ENCODE measurements at regions not wholly inside any gene's neighbourhood (a gene's known extent, or its start where the extent isn't known, plus 50 kb on each side); places are given as distances from the start of the nearest gene placed in this dataset.

DNA sequence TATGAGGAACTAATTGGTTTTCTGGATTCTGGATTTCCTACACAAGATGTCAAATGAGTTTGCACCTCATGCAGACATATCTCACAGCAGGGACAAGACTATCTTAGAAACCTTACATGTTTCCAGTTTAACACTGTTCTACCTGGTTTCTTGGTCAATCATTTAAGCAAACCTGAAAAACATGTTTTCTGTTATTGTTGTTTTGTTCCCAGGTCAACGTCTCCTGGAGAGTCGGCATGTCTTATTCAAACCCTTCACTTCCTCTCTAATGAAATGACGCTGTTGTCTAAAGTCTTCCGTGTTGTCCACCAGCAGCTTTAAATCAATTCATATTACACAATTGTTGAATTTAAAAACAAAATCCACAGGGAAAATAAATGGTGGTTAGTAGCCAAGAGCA is 150.9 kb downstream of the CNTN3 start:
- Histone ChIP-seq H3K9me3 (no peaks in the 10 kb centered on the region), H3K27ac (no peak overlapping the region), H3K27me3 (ENCODE audit: insufficient read depth in 3 of 3, low read length in 2 of 3) (no peaks in the 10 kb centered on the region), H3K4me1 (no peaks in the 10 kb centered on the region), H3K4me3 (no peak overlapping the region), H3K36me3 (ENCODE audit: insufficient read depth in 1 of 2, low read depth in 1 of 2) (no peaks in the 10 kb centered on the region)
- ATAC-seq (no peak), DNase-seq (no peak)
- TF ChIP-seq, protein P1, sequence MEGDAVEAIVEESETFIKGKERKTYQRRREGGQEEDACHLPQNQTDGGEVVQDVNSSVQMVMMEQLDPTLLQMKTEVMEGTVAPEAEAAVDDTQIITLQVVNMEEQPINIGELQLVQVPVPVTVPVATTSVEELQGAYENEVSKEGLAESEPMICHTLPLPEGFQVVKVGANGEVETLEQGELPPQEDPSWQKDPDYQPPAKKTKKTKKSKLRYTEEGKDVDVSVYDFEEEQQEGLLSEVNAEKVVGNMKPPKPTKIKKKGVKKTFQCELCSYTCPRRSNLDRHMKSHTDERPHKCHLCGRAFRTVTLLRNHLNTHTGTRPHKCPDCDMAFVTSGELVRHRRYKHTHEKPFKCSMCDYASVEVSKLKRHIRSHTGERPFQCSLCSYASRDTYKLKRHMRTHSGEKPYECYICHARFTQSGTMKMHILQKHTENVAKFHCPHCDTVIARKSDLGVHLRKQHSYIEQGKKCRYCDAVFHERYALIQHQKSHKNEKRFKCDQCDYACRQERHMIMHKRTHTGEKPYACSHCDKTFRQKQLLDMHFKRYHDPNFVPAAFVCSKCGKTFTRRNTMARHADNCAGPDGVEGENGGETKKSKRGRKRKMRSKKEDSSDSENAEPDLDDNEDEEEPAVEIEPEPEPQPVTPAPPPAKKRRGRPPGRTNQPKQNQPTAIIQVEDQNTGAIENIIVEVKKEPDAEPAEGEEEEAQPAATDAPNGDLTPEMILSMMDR (IDR thresholded peaks at IDR 0.05), result no peak
- WGBS, 3 donors, result 80 to 87% (median 84%) methylated on average over 4 of the region's 4 CpGs
- intact Hi-C loops (cut with DNase I), result no loop called here

DNA sequence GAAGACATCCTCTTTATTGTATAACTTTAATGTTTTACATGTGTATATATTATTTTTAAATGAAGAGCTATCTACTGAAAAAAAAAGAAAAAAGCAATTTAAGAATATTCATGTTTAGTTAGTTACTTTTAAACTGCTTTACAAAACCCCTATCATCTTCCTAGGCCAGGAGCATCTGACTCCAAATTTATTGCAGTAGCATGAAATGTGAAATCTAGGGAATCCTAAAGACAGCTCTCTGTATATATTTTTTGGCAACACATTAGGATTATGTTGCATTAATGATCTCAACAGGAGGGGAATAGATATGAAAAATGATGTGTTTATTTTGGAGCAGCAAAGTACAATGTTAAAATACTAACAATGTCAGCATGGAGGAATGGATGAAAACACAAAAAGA is 158.3 kb downstream of the CNTN3 start:
- Histone ChIP-seq H3K27ac (no peak overlapping the region), H3K9me3 (no peaks in the 10 kb centered on the region), H3K4me1 (no peaks in the 10 kb centered on the region), H3K4me3 (no peak overlapping the region), H3K27me3 (ENCODE audit: insufficient read depth in 3 of 3, low read length in 2 of 3) (no peaks in the 10 kb centered on the region), H3K36me3 (ENCODE audit: insufficient read depth in 1 of 2, low read depth in 1 of 2) (no peaks in the 10 kb centered on the region)
- DNase-seq, result no peak
- TF ChIP-seq, protein P1 (IDR thresholded peaks at IDR 0.05), result no peak
- intact Hi-C loops (cut with DNase I), result no loop called here
- ATAC-seq, result no peak

DNA sequence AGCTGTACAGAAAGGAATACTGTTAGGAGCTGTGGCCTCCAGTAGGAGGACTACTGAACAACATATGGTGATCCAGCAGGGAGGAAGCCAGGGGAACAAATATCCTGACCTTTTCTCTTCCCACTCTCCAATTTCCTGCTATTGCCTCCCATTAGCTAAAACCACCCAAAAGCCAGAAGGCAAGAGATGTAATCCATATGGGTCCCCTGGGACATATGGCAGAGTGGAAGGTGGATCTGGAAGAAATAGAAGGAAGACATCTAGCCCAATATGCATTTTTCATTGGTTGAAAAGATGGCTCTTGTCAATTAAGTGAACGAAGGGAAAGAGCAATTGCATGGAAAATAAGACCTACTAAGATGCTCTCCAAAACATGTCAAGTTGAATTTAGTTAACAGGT is 167.2 kb downstream of the CNTN3 start:
- H3K36me3 ChIP-seq (ENCODE audit: insufficient read depth in 1 of 2, low read depth in 1 of 2), result no peaks in the 10 kb centered on the region
- DNase-seq, result no peak
- intact Hi-C loops (cut with DNase I), result no loop called here
- H3K4me3 ChIP-seq, result no peak overlapping the region
- WGBS, 3 donors, result 68 to 80% (median 73%) methylated on average over 1 of the region's 1 CpG
- TF ChIP-seq, protein P1 (IDR thresholded peaks at IDR 0.05), result no peak
- no peak for ATAC-seq
- no peaks in the 10 kb centered on the region for H3K4me1 ChIP-seq
- H3K9me3 ChIP-seq, result no peaks in the 10 kb centered on the region
- H3K27ac ChIP-seq, result no peak overlapping the region
- H3K27me3 ChIP-seq (ENCODE audit: insufficient read depth in 3 of 3, low read length in 2 of 3), result no peaks in the 10 kb centered on the region

DNA sequence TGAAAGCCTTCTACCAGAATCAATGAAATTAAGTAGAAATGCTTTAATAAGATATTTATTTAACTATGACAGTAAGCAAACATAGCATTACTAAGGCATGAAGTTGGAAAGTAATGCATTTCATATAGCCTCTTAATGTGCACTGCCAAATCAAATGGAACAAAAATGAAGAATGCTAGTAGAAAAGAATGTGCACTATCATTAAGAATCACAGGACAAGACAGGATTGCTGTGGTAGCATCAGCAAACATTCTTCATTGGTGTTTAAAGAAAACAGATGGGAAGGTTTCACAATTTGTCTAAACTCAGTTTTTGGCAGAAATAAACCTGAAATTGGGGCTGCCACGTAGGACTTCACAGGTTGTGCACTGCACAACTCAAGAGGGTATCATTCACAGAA is 168.9 kb downstream of the CNTN3 start:
- H3K36me3 ChIP-seq (ENCODE audit: insufficient read depth in 1 of 2, low read depth in 1 of 2), result no peaks in the 10 kb centered on the region
- no peaks in the 10 kb centered on the region for H3K27me3 ChIP-seq (ENCODE audit: insufficient read depth in 3 of 3, low read length in 2 of 3)
- 65 to 76% (median 71%) methylated on average over 1 of the region's 1 CpG for WGBS, 3 donors
- no peak overlapping the region for H3K4me3 ChIP-seq
- no peak overlapping the region for H3K27ac ChIP-seq
- DNase-seq (no peak), ATAC-seq (no peak)
- H3K9me3 ChIP-seq, result no peaks in the 10 kb centered on the region
- TF ChIP-seq, protein P1 (IDR thresholded peaks at IDR 0.05), result no peak
- intact Hi-C loops (cut with DNase I), result no loop called here
- no peaks in the 10 kb centered on the region for H3K4me1 ChIP-seq

DNA sequence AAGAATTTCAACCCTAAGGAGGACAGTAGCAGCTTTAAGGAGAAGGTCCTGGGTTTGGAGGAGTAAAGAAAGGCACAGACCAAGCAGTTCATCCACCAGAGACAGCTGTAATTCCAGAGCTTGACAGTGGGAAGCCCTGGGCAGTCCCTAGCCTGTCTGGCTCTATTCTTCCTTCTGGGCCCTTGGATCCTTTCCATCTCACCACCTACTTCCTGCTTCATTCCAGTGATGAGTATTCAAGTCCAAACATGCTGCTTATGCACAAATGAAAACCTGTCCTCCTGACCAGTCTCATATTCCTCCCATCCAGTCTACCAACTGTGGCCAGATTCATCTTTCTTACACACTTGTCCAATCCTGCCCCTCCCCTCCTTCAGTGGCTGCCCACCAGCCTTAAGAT is 171.4 kb downstream of the CNTN3 start:
- Histone ChIP-seq H3K4me3 (no peak overlapping the region), H3K36me3 (ENCODE audit: insufficient read depth in 1 of 2, low read depth in 1 of 2) (no peaks in the 10 kb centered on the region), H3K27me3 (ENCODE audit: insufficient read depth in 3 of 3, low read length in 2 of 3) (no peaks in the 10 kb centered on the region), H3K4me1 (no peaks in the 10 kb centered on the region), H3K27ac (no peak overlapping the region), H3K9me3 (no peaks in the 10 kb centered on the region)
- DNase-seq, result no peak
- TF ChIP-seq, protein P1 (IDR thresholded peaks at IDR 0.05), result no peak
- intact Hi-C loops (cut with DNase I), result no loop called here
- ATAC-seq, result no peak

All from psoas muscle (tissue), 7 donors.